ENCODE measurements at regions not wholly inside any gene's neighbourhood (a gene's known extent, or its start where the extent isn't known, plus 50 kb on each side); places are given as distances from the start of the nearest gene placed in this dataset.

DNA sequence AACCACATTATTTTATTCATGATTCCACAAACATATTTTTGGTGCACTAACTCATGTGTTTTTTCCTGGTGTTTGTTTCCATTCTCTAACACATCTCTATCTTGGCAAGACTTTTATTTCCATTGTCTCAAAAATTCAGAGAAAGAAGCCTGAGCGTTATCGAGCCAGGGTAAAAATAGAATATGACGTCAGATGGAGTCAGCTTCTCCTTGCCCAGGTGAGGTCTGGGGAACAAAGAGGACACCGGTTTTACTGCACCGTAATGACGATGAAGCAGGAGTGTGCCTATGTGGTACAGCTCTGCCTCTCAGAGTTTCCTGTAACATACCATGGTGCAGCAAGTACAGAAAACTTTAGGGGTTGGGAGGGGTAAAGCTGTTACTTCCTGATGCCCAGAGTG lies 661.6 kb downstream of the PLCL1 start:
- TF ChIP-seq CEBPB (IDR thresholded peaks at IDR 0.05): no peak
- no peak for TF ChIP-seq NFIC (IDR thresholded peaks at IDR 0.05)
- TF ChIP-seq TEAD4 (IDR thresholded peaks at IDR 0.05): no peak
- TF ChIP-seq CREB1 (IDR thresholded peaks at IDR 0.05; ENCODE audit: low read depth): no peak
- TF ChIP-seq, protein P1, sequence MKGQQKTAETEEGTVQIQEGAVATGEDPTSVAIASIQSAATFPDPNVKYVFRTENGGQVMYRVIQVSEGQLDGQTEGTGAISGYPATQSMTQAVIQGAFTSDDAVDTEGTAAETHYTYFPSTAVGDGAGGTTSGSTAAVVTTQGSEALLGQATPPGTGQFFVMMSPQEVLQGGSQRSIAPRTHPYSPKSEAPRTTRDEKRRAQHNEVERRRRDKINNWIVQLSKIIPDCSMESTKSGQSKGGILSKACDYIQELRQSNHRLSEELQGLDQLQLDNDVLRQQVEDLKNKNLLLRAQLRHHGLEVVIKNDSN (IDR thresholded peaks at IDR 0.05): no peak
- TF ChIP-seq, protein P2, sequence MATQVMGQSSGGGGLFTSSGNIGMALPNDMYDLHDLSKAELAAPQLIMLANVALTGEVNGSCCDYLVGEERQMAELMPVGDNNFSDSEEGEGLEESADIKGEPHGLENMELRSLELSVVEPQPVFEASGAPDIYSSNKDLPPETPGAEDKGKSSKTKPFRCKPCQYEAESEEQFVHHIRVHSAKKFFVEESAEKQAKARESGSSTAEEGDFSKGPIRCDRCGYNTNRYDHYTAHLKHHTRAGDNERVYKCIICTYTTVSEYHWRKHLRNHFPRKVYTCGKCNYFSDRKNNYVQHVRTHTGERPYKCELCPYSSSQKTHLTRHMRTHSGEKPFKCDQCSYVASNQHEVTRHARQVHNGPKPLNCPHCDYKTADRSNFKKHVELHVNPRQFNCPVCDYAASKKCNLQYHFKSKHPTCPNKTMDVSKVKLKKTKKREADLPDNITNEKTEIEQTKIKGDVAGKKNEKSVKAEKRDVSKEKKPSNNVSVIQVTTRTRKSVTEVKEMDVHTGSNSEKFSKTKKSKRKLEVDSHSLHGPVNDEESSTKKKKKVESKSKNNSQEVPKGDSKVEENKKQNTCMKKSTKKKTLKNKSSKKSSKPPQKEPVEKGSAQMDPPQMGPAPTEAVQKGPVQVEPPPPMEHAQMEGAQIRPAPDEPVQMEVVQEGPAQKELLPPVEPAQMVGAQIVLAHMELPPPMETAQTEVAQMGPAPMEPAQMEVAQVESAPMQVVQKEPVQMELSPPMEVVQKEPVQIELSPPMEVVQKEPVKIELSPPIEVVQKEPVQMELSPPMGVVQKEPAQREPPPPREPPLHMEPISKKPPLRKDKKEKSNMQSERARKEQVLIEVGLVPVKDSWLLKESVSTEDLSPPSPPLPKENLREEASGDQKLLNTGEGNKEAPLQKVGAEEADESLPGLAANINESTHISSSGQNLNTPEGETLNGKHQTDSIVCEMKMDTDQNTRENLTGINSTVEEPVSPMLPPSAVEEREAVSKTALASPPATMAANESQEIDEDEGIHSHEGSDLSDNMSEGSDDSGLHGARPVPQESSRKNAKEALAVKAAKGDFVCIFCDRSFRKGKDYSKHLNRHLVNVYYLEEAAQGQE (IDR thresholded peaks at IDR 0.05; ENCODE audit: low read depth): no peak
- no peak for TF ChIP-seq EP300 (IDR thresholded peaks at IDR 0.05; ENCODE audit: borderline replicate concordance)
- no peak for TF ChIP-seq TCF12 (IDR thresholded peaks at IDR 0.05; ENCODE audit: low read depth)

DNA sequence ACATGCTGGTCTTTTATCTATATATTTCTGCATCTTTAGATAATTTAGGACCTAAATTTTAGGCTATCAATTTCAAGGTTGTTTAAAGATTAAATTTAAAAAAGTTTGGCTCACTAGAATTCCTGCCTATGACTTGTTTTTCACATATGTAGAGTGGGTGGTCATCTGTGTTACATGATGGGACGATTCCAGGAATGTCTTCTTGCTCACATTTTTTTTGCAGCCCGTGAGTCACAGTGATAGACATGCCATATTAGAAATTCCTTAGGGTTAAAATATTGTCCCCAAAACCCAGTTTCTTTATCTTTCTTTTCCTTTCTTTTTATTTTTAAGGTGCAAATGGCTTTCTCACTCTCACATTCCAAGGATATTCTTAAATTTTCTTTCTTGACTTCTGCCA lies 652.0 kb downstream of the PLCL1 start:
- TF ChIP-seq CREB1 (IDR thresholded peaks at IDR 0.05; ENCODE audit: low read depth): no peak
- no peak for TF ChIP-seq YY1 (IDR thresholded peaks at IDR 0.05; ENCODE audit: low read depth)
- TF ChIP-seq, protein P2 (IDR thresholded peaks at IDR 0.05; ENCODE audit: low read depth): no peak
- no peak for TF ChIP-seq FOXM1 (IDR thresholded peaks at IDR 0.05; ENCODE audit: borderline replicate concordance, low read depth)
- no peak for TF ChIP-seq EP300 (IDR thresholded peaks at IDR 0.05; ENCODE audit: borderline replicate concordance)
- TF ChIP-seq ZBTB7A (IDR thresholded peaks at IDR 0.05; ENCODE audit: low read depth): no peak
- no peak for TF ChIP-seq RAD21 (IDR thresholded peaks at IDR 0.05; ENCODE audit: low read depth)
- TF ChIP-seq CEBPB (IDR thresholded peaks at IDR 0.05): no peak
- no peak for TF ChIP-seq TCF12 (IDR thresholded peaks at IDR 0.05; ENCODE audit: low read depth)
- TF ChIP-seq EGR1 (IDR thresholded peaks at IDR 0.05): no peak
- TF ChIP-seq, protein P3, sequence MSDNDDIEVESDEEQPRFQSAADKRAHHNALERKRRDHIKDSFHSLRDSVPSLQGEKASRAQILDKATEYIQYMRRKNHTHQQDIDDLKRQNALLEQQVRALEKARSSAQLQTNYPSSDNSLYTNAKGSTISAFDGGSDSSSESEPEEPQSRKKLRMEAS (IDR thresholded peaks at IDR 0.05): no peak
- no peak for TF ChIP-seq TAF1 (IDR thresholded peaks at IDR 0.05; ENCODE audit: low read depth)
- TF ChIP-seq, protein P1 (IDR thresholded peaks at IDR 0.05): no peak

DNA sequence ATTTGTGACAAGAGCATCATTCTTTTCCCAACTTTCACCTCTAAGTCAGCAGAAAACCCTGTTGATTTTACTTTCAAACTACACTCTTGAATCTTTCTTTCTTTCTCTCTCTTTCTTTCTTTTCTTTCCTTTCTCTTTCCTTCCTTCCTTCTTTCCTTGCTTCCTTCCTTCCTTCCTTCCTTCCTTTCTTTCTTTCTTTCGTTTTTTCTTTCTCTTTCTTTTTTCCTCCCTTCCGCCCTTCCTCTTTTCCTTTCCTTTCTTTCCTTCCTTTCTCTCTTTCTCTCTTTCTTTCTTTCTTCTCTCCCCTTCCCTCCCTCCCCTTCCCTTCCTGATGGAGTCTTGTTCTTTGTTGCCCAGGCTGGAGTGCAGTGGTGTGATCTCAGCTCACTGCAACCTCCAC lies 649.5 kb downstream of the PLCL1 start:
- TF ChIP-seq ZBTB7A (IDR thresholded peaks at IDR 0.05; ENCODE audit: low read depth) (no peak), TAF1 (IDR thresholded peaks at IDR 0.05; ENCODE audit: low read depth) (no peak), RAD21 (IDR thresholded peaks at IDR 0.05; ENCODE audit: low read depth) (no peak), CEBPB (IDR thresholded peaks at IDR 0.05) (no peak), EGR1 (IDR thresholded peaks at IDR 0.05) (no peak), TCF12 (IDR thresholded peaks at IDR 0.05; ENCODE audit: low read depth) (no peak), YY1 (IDR thresholded peaks at IDR 0.05; ENCODE audit: low read depth) (no peak), FOXM1 (IDR thresholded peaks at IDR 0.05; ENCODE audit: borderline replicate concordance, low read depth) (no peak), TEAD4 (IDR thresholded peaks at IDR 0.05) (no peak), CREB1 (IDR thresholded peaks at IDR 0.05; ENCODE audit: low read depth) (no peak), EP300 (IDR thresholded peaks at IDR 0.05; ENCODE audit: borderline replicate concordance) (no peak), NFIC (IDR thresholded peaks at IDR 0.05) (no peak)
- TF ChIP-seq, protein P2 (IDR thresholded peaks at IDR 0.05; ENCODE audit: low read depth): no peak
- TF ChIP-seq, protein P1 (IDR thresholded peaks at IDR 0.05): no peak
- TF ChIP-seq, protein P3 (IDR thresholded peaks at IDR 0.05): no peak

DNA sequence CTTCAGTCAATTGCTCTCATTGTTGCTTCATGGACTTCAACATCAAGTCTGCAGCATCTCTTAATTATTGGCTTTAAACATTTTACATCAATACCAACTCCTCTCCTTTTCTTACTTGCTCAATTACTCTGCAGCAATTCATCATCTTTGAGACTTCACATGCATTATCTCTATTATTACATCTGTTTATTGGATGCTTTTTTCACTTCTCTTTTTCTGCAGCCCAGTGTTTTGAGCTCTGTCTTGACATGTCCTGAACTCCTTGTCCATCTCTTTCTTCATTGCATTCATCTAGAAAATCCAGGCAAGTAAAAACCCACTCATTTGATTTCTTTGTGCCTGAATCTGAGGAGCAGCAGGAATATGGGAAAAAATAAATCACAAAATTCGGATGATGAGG lies 647.9 kb downstream of the PLCL1 start:
- no peak for TF ChIP-seq NFIC (IDR thresholded peaks at IDR 0.05)
- no peak for TF ChIP-seq YY1 (IDR thresholded peaks at IDR 0.05; ENCODE audit: low read depth)
- no peak for TF ChIP-seq TAF1 (IDR thresholded peaks at IDR 0.05; ENCODE audit: low read depth)
- TF ChIP-seq RAD21 (IDR thresholded peaks at IDR 0.05; ENCODE audit: low read depth): no peak

Measured in Ishikawa (cell line).